GM12878 (cell line): ENCODE measurements at regions not wholly inside any gene's neighbourhood (a gene's known extent, or its start where the extent isn't known, plus 50 kb on each side); places are given as distances from the start of the nearest gene placed in this dataset.

Source experiments
- ATAC-seq: fragments of 200-7000 bp; cut with Tn5 transposase; 3 replicates; pipeline ENCODE4 v1.9.1; 2020; ENCODE audit warnings: mild to moderate bottlenecking, moderate library complexity
- BruUV-seq: library from RNA; stranded (reverse); fragments of 400-500 nt; replicated peaks from 2 replicates; lab custom pipeline; 2021; lab: Mats Ljungman, UMichigan
- CTCF ChIA-PET: fragments of 300-600 bp; sonication (Branson Sonifier 250); formaldehyde crosslinking; extraction: SDS; loops from one replicate; lab custom pipeline; 2021; ENCODE audit warnings: inconsistent platforms; lab: Yijun Ruan, JAX
- POLR2A ChIA-PET: fragments of 350-600 bp; formaldehyde crosslinking; extraction: SDS; loops from one replicate; lab custom pipeline; 2021; ENCODE audit warnings: inconsistent platforms; lab: Charles Lee
- RAD21 ChIA-PET: fragments of 300-600 bp; sonication (Branson Sonifier 250); formaldehyde crosslinking; loops from one replicate; lab custom pipeline; 2023; ENCODE audit warnings: antibody characterized with exemption; ENCODE audit not compliant: unreplicated experiment; lab: Charles Lee
- SMC1A ChIA-PET: fragments of 300-600 bp; sonication (Branson Sonifier 250); formaldehyde crosslinking; loops from one replicate; lab custom pipeline; 2023; ENCODE audit not compliant: unreplicated experiment, uncharacterized antibody; lab: Charles Lee
- DNase-seq: peaks from one replicate; pipeline ENCODE4 v3.0.0-alpha.2; 2011; ENCODE audit warnings: low read depth, low spot score
- FAIRE-seq: peaks from 3 replicates; lab custom pipeline; 2011; peaks lifted over from hg19 to GRCh38; lab: Jason Lieb, UNC
- H2AFZ ChIP-seq: 2 replicates; pipeline ENCODE4 v1.6.0; 2011; ENCODE audit warnings: low read depth, low read length, control low read depth; ENCODE audit not compliant: control insufficient read depth
- H3K27ac ChIP-seq: 2 replicates; pipeline ENCODE4 v1.5.1; 2011; ENCODE audit warnings: control low read depth; ENCODE audit not compliant: control insufficient read depth, insufficient read depth
- H3K27me3 ChIP-seq, 2 experiments: replicated peaks in 1 of 2; 2 replicates each; pipeline versions ENCODE4 v1.6.0 to v1.6.1; 2011; ENCODE audit warnings: low read length in 1 of 2; ENCODE audit not compliant: control insufficient read depth in 2 of 2, insufficient read depth in 2 of 2
- H3K36me3 ChIP-seq, 2 experiments: 2 replicates each; pipeline ENCODE4 v1.5.1; 2011; ENCODE audit warnings: low read length in 1 of 2; ENCODE audit not compliant: control insufficient read depth in 2 of 2, insufficient read depth in 2 of 2
- H3K4me1 ChIP-seq: 2 replicates; pipeline ENCODE4 v1.6.1; 2011; ENCODE audit warnings: mild to moderate bottlenecking, low read length, moderate library complexity, mixed read lengths; ENCODE audit not compliant: control insufficient read depth, insufficient read depth
- H3K4me2 ChIP-seq: 2 replicates; pipeline ENCODE4 v1.6.0; 2011; ENCODE audit warnings: control low read depth; ENCODE audit not compliant: control insufficient read depth, insufficient read depth
- H3K4me3 ChIP-seq: fragments of 200-600 bp; sonication (generic); 2 replicates; pipeline ENCODE4 v1.5.1; 2016
- H3K79me2 ChIP-seq: 2 replicates; pipeline ENCODE4 v1.6.0; 2011; ENCODE audit warnings: low read length; ENCODE audit not compliant: control insufficient read depth, insufficient read depth
- H3K9ac ChIP-seq: 2 replicates; pipeline ENCODE4 v1.8.0; 2011; ENCODE audit warnings: low read length, control low read depth, mixed read lengths; ENCODE audit not compliant: control insufficient read depth, insufficient read depth
- H3K9me3 ChIP-seq: replicated peaks from 3 replicates; pipeline ENCODE4 v1.5.1; 2011; ENCODE audit warnings: mild to moderate bottlenecking, low read length; ENCODE audit not compliant: control insufficient read depth, insufficient read depth
- H4K20me1 ChIP-seq: 2 replicates; pipeline ENCODE4 v1.6.0; 2011; ENCODE audit not compliant: control insufficient read depth, insufficient read depth
- CHD1 ChIP-seq: IDR thresholded peaks from 2 replicates; pipeline ENCODE4 v1.6.1; 2012; ENCODE audit warnings: low read depth, low read length, improper control_type of control experiment
- HDAC6 ChIP-seq: fragments of 200-600 bp; sonication (generic); IDR thresholded peaks from one replicate; pipeline ENCODE4 v1.8.0; 2017; ENCODE audit warnings: antibody characterized with exemption; ENCODE audit not compliant: unreplicated experiment
- MYC ChIP-seq: IDR thresholded peaks from 2 replicates; pipeline ENCODE4 v1.6.1; 2011; ENCODE audit warnings: mild to moderate bottlenecking, low read length, moderate library complexity, inconsistent platforms; ENCODE audit not compliant: insufficient read depth, insufficient replicate concordance, insufficient read length, severe bottlenecking
- RAD51 ChIP-seq: fragments of 450-650 bp; IDR thresholded peaks from 2 replicates; pipeline ENCODE4 v1.6.1; 2016; ENCODE audit warnings: moderate library complexity, mild to moderate bottlenecking, inconsistent platforms
- SP1 ChIP-seq: IDR thresholded peaks from one replicate; pipeline ENCODE4 v1.6.1; 2011; ENCODE audit warnings: low read depth, low read length
- STAT3 ChIP-seq: IDR thresholded peaks from 2 replicates; pipeline ENCODE4 v1.6.1; 2011; ENCODE audit warnings: low read depth, low read length, improper control_type of control experiment
- ZNF24 ChIP-seq: fragments of 450-650 bp; IDR thresholded peaks from 2 replicates; pipeline ENCODE4 v1.6.1; 2017; ENCODE audit warnings: antibody characterized with exemption, mild to moderate bottlenecking
- WGBS: methylation state at CpG from one replicate; pipeline ENCODE4 v1.1.6; 2016; ENCODE audit warnings: low lambda C conversion rate; ENCODE audit not compliant: insufficient replicate concordance, insufficient coverage; ENCODE audit errors: missing lambda C conversion rate; 5-methylcytosine and 5-hydroxymethylcytosine counted together
- in situ Hi-C: fragments of 300-500 bp; cut with MboI; formaldehyde crosslinking; loops from 9 replicates; pipeline ENCODE4 v1.14.3; 2018; ENCODE audit warnings: mixed read lengths
- intact Hi-C: fragments of 100-400 bp; cut with micrococcal nuclease; formaldehyde crosslinking; loops from one replicate; pipeline ENCODE4 v1.14.2; 2022; ENCODE audit not compliant: unreplicated experiment
- TF ChIP-seq, protein P1 (sequence below): IDR thresholded peaks from 2 replicates; pipeline ENCODE4 v1.6.1; 2012; ENCODE audit warnings: low read depth, low read length, improper control_type of control experiment
- TF ChIP-seq, protein P2 (sequence below): IDR thresholded peaks from 2 replicates; pipeline ENCODE4 v1.6.1; 2012; ENCODE audit warnings: low read depth, low read length, improper control_type of control experiment
- TF ChIP-seq, protein P3 (sequence below): fragments of 450-650 bp; IDR thresholded peaks from 2 replicates; pipeline ENCODE4 v1.6.1; 2017; ENCODE audit warnings: mild to moderate bottlenecking
- TF ChIP-seq, protein P4 (sequence below): IDR thresholded peaks from 2 replicates; pipeline ENCODE4 v1.6.1; 2011; ENCODE audit warnings: low read depth, low read length, improper control_type of control experiment, borderline replicate concordance
- TF ChIP-seq, protein P5 (sequence below): fragments of 450-650 bp; IDR thresholded peaks from 2 replicates; pipeline ENCODE4 v1.6.1; 2014; ENCODE audit warnings: mild to moderate bottlenecking
- TF ChIP-seq, protein P6 (sequence below): fragments of 450-650 bp; IDR thresholded peaks from 2 replicates; pipeline ENCODE4 v1.6.1; 2016; ENCODE audit warnings: mild to moderate bottlenecking, moderate library complexity, borderline replicate concordance

DNA sequence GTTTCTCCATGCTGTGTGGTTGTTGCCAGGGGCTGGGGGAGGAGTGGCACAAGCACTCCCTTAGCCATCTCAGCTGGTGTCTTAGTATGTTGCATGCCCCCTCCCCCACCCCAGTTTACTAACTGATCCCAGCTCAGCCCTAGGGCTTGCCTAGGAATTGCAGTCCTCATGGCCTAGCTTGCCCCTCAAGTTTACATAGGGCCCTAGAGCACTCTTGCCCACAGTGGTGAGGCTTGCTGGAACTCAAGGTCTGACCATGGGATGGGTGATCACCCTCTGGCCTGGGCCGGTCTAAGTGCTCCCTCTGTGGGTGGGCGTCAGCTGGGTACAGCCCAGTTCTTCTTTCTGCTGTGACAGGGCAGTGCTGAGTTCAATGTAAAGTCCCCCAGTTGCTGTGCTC lies 156.1 kb upstream of the PIEZO2 start (continued):
- TF ChIP-seq HDAC6 (no peak), CHD1 (no peak), SP1 (no peak), MYC (no peak), ZNF24 (no peak), RAD51 (no peak)
- TF ChIP-seq, protein P1, sequence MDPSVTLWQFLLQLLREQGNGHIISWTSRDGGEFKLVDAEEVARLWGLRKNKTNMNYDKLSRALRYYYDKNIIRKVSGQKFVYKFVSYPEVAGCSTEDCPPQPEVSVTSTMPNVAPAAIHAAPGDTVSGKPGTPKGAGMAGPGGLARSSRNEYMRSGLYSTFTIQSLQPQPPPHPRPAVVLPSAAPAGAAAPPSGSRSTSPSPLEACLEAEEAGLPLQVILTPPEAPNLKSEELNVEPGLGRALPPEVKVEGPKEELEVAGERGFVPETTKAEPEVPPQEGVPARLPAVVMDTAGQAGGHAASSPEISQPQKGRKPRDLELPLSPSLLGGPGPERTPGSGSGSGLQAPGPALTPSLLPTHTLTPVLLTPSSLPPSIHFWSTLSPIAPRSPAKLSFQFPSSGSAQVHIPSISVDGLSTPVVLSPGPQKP: no peak

DNA sequence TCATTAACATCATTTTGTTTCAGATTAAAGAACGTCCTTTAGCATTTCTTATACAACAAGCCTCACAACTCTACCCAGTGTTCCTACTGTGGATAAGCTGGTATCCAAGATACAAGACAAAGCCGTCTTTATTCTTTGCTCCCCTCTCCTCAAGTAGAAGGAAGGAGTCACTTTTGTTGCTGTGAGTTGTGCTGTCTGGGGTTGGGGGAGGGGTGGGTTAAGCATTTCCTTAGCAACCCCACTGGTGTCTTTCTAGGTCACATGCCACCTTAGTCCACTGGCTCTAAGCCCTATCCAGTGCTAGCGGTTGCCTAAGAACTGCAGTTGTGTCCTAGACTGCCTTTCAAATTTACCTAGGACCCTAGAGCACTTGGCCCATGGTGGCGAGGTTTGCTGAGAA lies 155.6 kb upstream of the PIEZO2 start:
- in situ Hi-C loops: no loop called here
- Histone ChIP-seq H4K20me1 (no peaks in the 10 kb centered on the region), H3K4me1 (peaks cover 5% of the 10 kb centered on the region; the same call in 1 of the 2 replicates), H3K27me3 (no peaks in the 10 kb centered on the region), H3K4me2 (no peak overlapping the region), H3K4me3 (no peak overlapping the region), H3K36me3 (no peaks in the 10 kb centered on the region), H2AFZ (no peak overlapping the region), H3K27ac (no peak overlapping the region), H3K9ac (no peak overlapping the region), H3K9me3 (no peaks in the 10 kb centered on the region; the same call in 1 of the 3 replicates), H3K79me2 (no peaks in the 10 kb centered on the region)
- intact Hi-C loops: loop anchor here (5.0 kb wide), 1 partner anchor 138 kb away; no protein-coding TSS in a partner anchor
- FAIRE-seq (no peak), ATAC-seq (no peak), DNase-seq (no peak)
- BruUV-seq: no TSS peak
- RAD21 ChIA-PET: no interaction called here
- POLR2A ChIA-PET: no interaction called here
- SMC1A ChIA-PET: no interaction called here
- CTCF ChIA-PET: no interaction called here
- 40% methylated on average over 4 of the region's 4 CpGs for WGBS
- TF ChIP-seq, protein P2, sequence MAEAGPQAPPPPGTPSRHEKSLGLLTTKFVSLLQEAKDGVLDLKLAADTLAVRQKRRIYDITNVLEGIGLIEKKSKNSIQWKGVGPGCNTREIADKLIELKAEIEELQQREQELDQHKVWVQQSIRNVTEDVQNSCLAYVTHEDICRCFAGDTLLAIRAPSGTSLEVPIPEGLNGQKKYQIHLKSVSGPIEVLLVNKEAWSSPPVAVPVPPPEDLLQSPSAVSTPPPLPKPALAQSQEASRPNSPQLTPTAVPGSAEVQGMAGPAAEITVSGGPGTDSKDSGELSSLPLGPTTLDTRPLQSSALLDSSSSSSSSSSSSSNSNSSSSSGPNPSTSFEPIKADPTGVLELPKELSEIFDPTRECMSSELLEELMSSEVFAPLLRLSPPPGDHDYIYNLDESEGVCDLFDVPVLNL: no peak
- no peak for TF ChIP-seq ZNF24
- TF ChIP-seq, protein P3, sequence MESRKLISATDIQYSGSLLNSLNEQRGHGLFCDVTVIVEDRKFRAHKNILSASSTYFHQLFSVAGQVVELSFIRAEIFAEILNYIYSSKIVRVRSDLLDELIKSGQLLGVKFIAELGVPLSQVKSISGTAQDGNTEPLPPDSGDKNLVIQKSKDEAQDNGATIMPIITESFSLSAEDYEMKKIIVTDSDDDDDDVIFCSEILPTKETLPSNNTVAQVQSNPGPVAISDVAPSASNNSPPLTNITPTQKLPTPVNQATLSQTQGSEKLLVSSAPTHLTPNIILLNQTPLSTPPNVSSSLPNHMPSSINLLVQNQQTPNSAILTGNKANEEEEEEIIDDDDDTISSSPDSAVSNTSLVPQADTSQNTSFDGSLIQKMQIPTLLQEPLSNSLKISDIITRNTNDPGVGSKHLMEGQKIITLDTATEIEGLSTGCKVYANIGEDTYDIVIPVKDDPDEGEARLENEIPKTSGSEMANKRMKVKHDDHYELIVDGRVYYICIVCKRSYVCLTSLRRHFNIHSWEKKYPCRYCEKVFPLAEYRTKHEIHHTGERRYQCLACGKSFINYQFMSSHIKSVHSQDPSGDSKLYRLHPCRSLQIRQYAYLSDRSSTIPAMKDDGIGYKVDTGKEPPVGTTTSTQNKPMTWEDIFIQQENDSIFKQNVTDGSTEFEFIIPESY: no peak
- TF ChIP-seq, protein P4, sequence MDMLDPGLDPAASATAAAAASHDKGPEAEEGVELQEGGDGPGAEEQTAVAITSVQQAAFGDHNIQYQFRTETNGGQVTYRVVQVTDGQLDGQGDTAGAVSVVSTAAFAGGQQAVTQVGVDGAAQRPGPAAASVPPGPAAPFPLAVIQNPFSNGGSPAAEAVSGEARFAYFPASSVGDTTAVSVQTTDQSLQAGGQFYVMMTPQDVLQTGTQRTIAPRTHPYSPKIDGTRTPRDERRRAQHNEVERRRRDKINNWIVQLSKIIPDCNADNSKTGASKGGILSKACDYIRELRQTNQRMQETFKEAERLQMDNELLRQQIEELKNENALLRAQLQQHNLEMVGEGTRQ: no peak
- no peak for TF ChIP-seq STAT3
- TF ChIP-seq, protein P5, sequence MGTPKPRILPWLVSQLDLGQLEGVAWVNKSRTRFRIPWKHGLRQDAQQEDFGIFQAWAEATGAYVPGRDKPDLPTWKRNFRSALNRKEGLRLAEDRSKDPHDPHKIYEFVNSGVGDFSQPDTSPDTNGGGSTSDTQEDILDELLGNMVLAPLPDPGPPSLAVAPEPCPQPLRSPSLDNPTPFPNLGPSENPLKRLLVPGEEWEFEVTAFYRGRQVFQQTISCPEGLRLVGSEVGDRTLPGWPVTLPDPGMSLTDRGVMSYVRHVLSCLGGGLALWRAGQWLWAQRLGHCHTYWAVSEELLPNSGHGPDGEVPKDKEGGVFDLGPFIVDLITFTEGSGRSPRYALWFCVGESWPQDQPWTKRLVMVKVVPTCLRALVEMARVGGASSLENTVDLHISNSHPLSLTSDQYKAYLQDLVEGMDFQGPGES: no peak
- TF ChIP-seq, protein P6, sequence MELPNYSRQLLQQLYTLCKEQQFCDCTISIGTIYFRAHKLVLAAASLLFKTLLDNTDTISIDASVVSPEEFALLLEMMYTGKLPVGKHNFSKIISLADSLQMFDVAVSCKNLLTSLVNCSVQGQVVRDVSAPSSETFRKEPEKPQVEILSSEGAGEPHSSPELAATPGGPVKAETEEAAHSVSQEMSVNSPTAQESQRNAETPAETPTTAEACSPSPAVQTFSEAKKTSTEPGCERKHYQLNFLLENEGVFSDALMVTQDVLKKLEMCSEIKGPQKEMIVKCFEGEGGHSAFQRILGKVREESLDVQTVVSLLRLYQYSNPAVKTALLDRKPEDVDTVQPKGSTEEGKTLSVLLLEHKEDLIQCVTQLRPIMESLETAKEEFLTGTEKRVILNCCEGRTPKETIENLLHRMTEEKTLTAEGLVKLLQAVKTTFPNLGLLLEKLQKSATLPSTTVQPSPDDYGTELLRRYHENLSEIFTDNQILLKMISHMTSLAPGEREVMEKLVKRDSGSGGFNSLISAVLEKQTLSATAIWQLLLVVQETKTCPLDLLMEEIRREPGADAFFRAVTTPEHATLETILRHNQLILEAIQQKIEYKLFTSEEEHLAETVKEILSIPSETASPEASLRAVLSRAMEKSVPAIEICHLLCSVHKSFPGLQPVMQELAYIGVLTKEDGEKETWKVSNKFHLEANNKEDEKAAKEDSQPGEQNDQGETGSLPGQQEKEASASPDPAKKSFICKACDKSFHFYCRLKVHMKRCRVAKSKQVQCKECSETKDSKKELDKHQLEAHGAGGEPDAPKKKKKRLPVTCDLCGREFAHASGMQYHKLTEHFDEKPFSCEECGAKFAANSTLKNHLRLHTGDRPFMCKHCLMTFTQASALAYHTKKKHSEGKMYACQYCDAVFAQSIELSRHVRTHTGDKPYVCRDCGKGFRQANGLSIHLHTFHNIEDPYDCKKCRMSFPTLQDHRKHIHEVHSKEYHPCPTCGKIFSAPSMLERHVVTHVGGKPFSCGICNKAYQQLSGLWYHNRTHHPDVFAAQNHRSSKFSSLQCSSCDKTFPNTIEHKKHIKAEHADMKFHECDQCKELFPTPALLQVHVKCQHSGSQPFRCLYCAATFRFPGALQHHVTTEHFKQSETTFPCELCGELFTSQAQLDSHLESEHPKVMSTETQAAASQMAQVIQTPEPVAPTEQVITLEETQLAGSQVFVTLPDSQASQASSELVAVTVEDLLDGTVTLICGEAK: no peak
